IMR-90 (cell line): ENCODE measurements at regions not wholly inside any gene's neighbourhood (a gene's known extent, or its start where the extent isn't known, plus 50 kb on each side); places are given as distances from the start of the nearest gene placed in this dataset.

ENCODE experiments used
- ATAC-seq: fragments of 200-7000 bp; cut with Tn5 transposase; 2 replicates; pipeline ENCODE4 v1.9.1; 2020; ENCODE audit warnings: low read depth, mild to moderate bottlenecking, moderate library complexity
- BruUV-seq: library from RNA; stranded (reverse); fragments of 400-500 nt; replicated peaks from 2 replicates; lab custom pipeline; 2021; lab: Mats Ljungman, UMichigan
- CTCF ChIA-PET: fragments of 300-600 bp; formaldehyde crosslinking; extraction: SDS; loops from one replicate; lab custom pipeline; 2021; ENCODE audit warnings: antibody characterized with exemption; lab: Yijun Ruan, JAX
- POLR2A ChIA-PET: fragments of 300-600 bp; sonication (Branson Sonifier 250); formaldehyde crosslinking; loops from one replicate; lab custom pipeline; 2022; ENCODE audit warnings: antibody characterized with exemption; ENCODE audit not compliant: unreplicated experiment; lab: Charles Lee
- DNase-seq: peaks from one replicate; pipeline ENCODE4 v3.0.0; 2013
- H2AFZ ChIP-seq: replicated peaks from 2 replicates; pipeline ENCODE3; 2013; ENCODE audit warnings: low read length, mild to moderate bottlenecking; ENCODE audit not compliant: poor library complexity
- H2AK5ac ChIP-seq: 2 replicates; pipeline ENCODE4 v1.6.1; 2013; ENCODE audit warnings: low read depth, low read length, inconsistent platforms
- H2AK9ac ChIP-seq: replicated peaks from 2 replicates; pipeline ENCODE3; 2013; ENCODE audit warnings: mild to moderate bottlenecking, low read depth, low read length, moderate library complexity; ENCODE audit not compliant: poor library complexity
- H2BK120ac ChIP-seq: 2 replicates; pipeline ENCODE4 v1.6.1; 2013; ENCODE audit warnings: low read depth, low read length, inconsistent platforms
- H2BK15ac ChIP-seq: 3 replicates; pipeline ENCODE4 v1.6.1; 2013; ENCODE audit warnings: low read depth, low read length, inconsistent platforms
- H2BK20ac ChIP-seq: 2 replicates; pipeline ENCODE4 v1.6.1; 2013; ENCODE audit warnings: low read depth, mild to moderate bottlenecking, inconsistent platforms, low read length, moderate library complexity
- H2BK5ac ChIP-seq: 2 replicates; pipeline ENCODE4 v1.6.1; 2013; ENCODE audit warnings: mild to moderate bottlenecking, low read depth, low read length, inconsistent platforms; ENCODE audit not compliant: poor library complexity, severe bottlenecking
- H3K14ac ChIP-seq: replicated peaks from 2 replicates; pipeline ENCODE4 v1.6.1; 2013; ENCODE audit warnings: low read depth, low read length, inconsistent platforms
- H3K18ac ChIP-seq: 2 replicates; pipeline ENCODE4 v1.6.1; 2013; ENCODE audit warnings: low read depth, low read length, control low read depth
- H3K23ac ChIP-seq: 2 replicates; pipeline ENCODE4 v1.6.1; 2013; ENCODE audit warnings: low read depth, low read length, inconsistent platforms
- H3K27ac ChIP-seq: 2 replicates; pipeline ENCODE4 v1.5.1; 2013; ENCODE audit warnings: mild to moderate bottlenecking, control low read depth, low read length; ENCODE audit not compliant: insufficient read depth
- H3K27me3 ChIP-seq: 2 replicates; pipeline ENCODE4 v1.6.1; 2013; ENCODE audit warnings: low read length; ENCODE audit not compliant: control insufficient read depth, insufficient read depth
- H3K36me3 ChIP-seq: 2 replicates; pipeline ENCODE4 v1.6.1; 2013; ENCODE audit warnings: low read length, mixed read lengths; ENCODE audit not compliant: control insufficient read depth, insufficient read depth
- H3K4ac ChIP-seq: 2 replicates; pipeline ENCODE4 v1.6.1; 2013; ENCODE audit warnings: low read depth, low read length, inconsistent platforms
- H3K4me1 ChIP-seq: 2 replicates; pipeline ENCODE4 v1.6.1; 2013; ENCODE audit warnings: low read length, mixed read lengths; ENCODE audit not compliant: control insufficient read depth, insufficient read depth
- H3K4me2 ChIP-seq: 2 replicates; pipeline ENCODE4 v1.6.1; 2013; ENCODE audit warnings: low read depth, mild to moderate bottlenecking, control low read depth, low read length, moderate library complexity
- H3K4me3 ChIP-seq: 2 replicates; pipeline ENCODE4 v1.5.1; 2013; ENCODE audit warnings: low read depth, mild to moderate bottlenecking, control low read depth, low read length, moderate library complexity; ENCODE audit not compliant: insufficient read depth
- H3K56ac ChIP-seq: 2 replicates; pipeline ENCODE4 v1.6.1; 2013; ENCODE audit warnings: low read length, inconsistent platforms; ENCODE audit not compliant: insufficient read depth; ENCODE audit errors: extremely low read depth
- H3K79me1 ChIP-seq, 2 experiments: 2 replicates each; pipeline ENCODE4 v1.6.1; 2013; ENCODE audit warnings: low read length in 2 of 2, inconsistent platforms in 1 of 2, low read depth in 1 of 2
- H3K9ac ChIP-seq: 2 replicates; pipeline ENCODE4 v1.6.1; 2013; ENCODE audit warnings: low read depth, low read length, control low read depth
- H3K9me1 ChIP-seq: 2 replicates; pipeline ENCODE4 v1.6.1; 2013; ENCODE audit warnings: low read length, inconsistent platforms; ENCODE audit not compliant: insufficient read depth
- H3K9me3 ChIP-seq: 2 replicates; pipeline ENCODE4 v1.6.1; 2013; ENCODE audit warnings: low read length; ENCODE audit not compliant: control insufficient read depth, insufficient read depth
- H4K20me1 ChIP-seq: 2 replicates; pipeline ENCODE4 v1.6.1; 2013; ENCODE audit warnings: low read length, inconsistent platforms; ENCODE audit not compliant: insufficient read depth
- H4K5ac ChIP-seq: 2 replicates; pipeline ENCODE4 v1.6.1; 2013; ENCODE audit warnings: mild to moderate bottlenecking, low read depth, low read length, control low read depth
- H4K8ac ChIP-seq, 2 experiments: 2 replicates each; pipeline ENCODE4 v1.6.1; 2013; ENCODE audit warnings: low read depth in 2 of 2, low read length in 2 of 2, control low read depth in 1 of 2, inconsistent platforms in 1 of 2
- H4K91ac ChIP-seq: 2 replicates; pipeline ENCODE4 v1.6.1; 2013; ENCODE audit warnings: low read depth, low read length, inconsistent platforms; ENCODE audit not compliant: insufficient read depth
- BHLHE40 ChIP-seq: fragments of 150-350 bp; IDR thresholded peaks from 2 replicates; pipeline ENCODE4 v1.6.1; 2016; ENCODE audit warnings: mild to moderate bottlenecking, low read depth, low read length
- CEBPB ChIP-seq: IDR thresholded peaks from 2 replicates; pipeline ENCODE4 v1.6.1; 2012; ENCODE audit warnings: low read depth, low read length, improper control_type of control experiment
- CHD1 ChIP-seq: IDR thresholded peaks from 2 replicates; pipeline ENCODE4 v1.6.1; 2012; ENCODE audit warnings: low read depth, low read length, improper control_type of control experiment
- ELK1 ChIP-seq: fragments of 150-350 bp; IDR thresholded peaks from 2 replicates; pipeline ENCODE4 v1.6.1; 2016; ENCODE audit warnings: low read depth, mild to moderate bottlenecking, low read length, moderate library complexity, borderline replicate concordance
- FOS ChIP-seq: fragments of 150-350 bp; IDR thresholded peaks from 2 replicates; pipeline ENCODE4 v1.6.1; 2016; ENCODE audit warnings: low read depth, low read length
- MAFK ChIP-seq: IDR thresholded peaks from 2 replicates; pipeline ENCODE4 v1.6.1; 2012; ENCODE audit warnings: low read depth, low read length, improper control_type of control experiment
- MAZ ChIP-seq: IDR thresholded peaks from 2 replicates; pipeline ENCODE4 v1.6.1; 2012; ENCODE audit warnings: low read depth, mild to moderate bottlenecking, low read length, improper control_type of control experiment, moderate library complexity, borderline replicate concordance
- MXI1 ChIP-seq: IDR thresholded peaks from 2 replicates; pipeline ENCODE4 v1.6.1; 2012; ENCODE audit warnings: low read depth, mild to moderate bottlenecking, low read length, moderate library complexity, borderline replicate concordance
- NFE2L2 ChIP-seq: fragments of 150-350 bp; IDR thresholded peaks from 2 replicates; pipeline ENCODE4 v1.6.1; 2016; ENCODE audit warnings: low read depth, mild to moderate bottlenecking, low read length
- POLR2A ChIP-seq: IDR thresholded peaks from 2 replicates; pipeline ENCODE4 v1.6.1; 2012; ENCODE audit warnings: mild to moderate bottlenecking, low read depth, low read length
- RAD21 ChIP-seq: IDR thresholded peaks from 2 replicates; pipeline ENCODE4 v1.6.1; 2012; ENCODE audit warnings: low read length, improper control_type of control experiment
- RCOR1 ChIP-seq: IDR thresholded peaks from 2 replicates; pipeline ENCODE4 v1.6.1; 2012; ENCODE audit warnings: mild to moderate bottlenecking, low read length, improper control_type of control experiment; ENCODE audit not compliant: insufficient replicate concordance
- RFX5 ChIP-seq: IDR thresholded peaks from 2 replicates; pipeline ENCODE4 v1.8.0; 2012; ENCODE audit warnings: low read depth, mild to moderate bottlenecking, low read length, moderate library complexity
- SMC3 ChIP-seq: fragments of 150-350 bp; IDR thresholded peaks from 2 replicates; pipeline ENCODE4 v1.6.1; 2016; ENCODE audit warnings: low read depth, mild to moderate bottlenecking, antibody characterized with exemption, low read length, moderate library complexity
- USF2 ChIP-seq: fragments of 150-350 bp; IDR thresholded peaks from 2 replicates; pipeline ENCODE4 v1.6.1; 2017; ENCODE audit warnings: mild to moderate bottlenecking, antibody characterized with exemption, low read length, low read depth
- WGBS, 2 experiments: methylation state at CpG; one replicate each; pipeline versions ENCODE4 v1.1.5 to v1.1.7; 2013; ENCODE audit warnings: missing lambda C conversion rate in 2 of 2; ENCODE audit not compliant: insufficient read length in 1 of 2; ENCODE audit errors: extremely low coverage in 2 of 2; 5-methylcytosine and 5-hydroxymethylcytosine counted together
- dilution Hi-C: fragments of 300-500 bp; cut with HindIII; formaldehyde crosslinking; loops from one replicate; pipeline ENCODE4 v1.14.3; 2018; ENCODE audit warnings: low sequenced_read_pairs; ENCODE audit not compliant: unreplicated experiment
- in situ Hi-C: fragments of 300-500 bp; cut with MboI; formaldehyde crosslinking; loops from 3 replicates; pipeline ENCODE4 v1.14.3; 2019; ENCODE audit warnings: low sequenced_read_pairs, inconsistent platforms, mixed read lengths
- intact Hi-C: fragments of 100-400 bp; cut with micrococcal nuclease; formaldehyde crosslinking; loops from 2 replicates; pipeline ENCODE4 v1.10.0; 2022
- TF ChIP-seq, protein P1 (sequence below): conservative IDR thresholded peaks from 2 replicates; pipeline ENCODE4 v1.5.1; 2012; ENCODE audit warnings: mild to moderate bottlenecking, low read depth, low read length, improper control_type of control experiment

DNA sequence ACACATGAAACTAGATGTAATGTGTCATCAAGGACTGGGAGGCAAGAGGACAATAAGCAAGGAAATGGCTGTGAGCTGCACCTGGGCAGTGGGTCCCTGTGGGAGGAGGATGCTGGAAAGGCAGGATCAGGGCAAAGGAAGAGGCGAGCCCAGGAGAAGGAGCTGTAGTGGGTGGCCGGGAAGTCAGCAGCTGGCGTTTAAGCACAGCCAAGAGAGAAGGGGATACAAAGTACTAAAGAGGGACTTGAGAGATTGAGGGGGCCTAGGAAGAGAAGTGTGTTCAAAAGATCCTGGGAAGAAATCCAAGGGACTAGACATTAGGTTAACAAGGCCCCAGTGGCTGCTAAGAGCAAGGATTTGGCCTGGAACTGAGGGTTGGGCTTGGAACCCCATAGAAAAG, 188.5 kb upstream of the SLC24A5 start:
- no peak for ATAC-seq
- Histone ChIP-seq H2BK15ac (no peak overlapping the region), H3K79me1 (no peaks in the 10 kb centered on the region), H3K23ac (no peak overlapping the region), H4K8ac (no peak overlapping the region), H3K4me3 (no peak overlapping the region), H3K14ac (no peak overlapping the region), H3K27ac (no peak overlapping the region), H4K91ac (no peak overlapping the region), H3K27me3 (no peaks in the 10 kb centered on the region), H2BK5ac (no peak overlapping the region), H2AK9ac (no peak overlapping the region), H3K4ac (no peak overlapping the region), H3K36me3 (no peaks in the 10 kb centered on the region), H2AFZ (no peak overlapping the region), H3K9ac (no peak overlapping the region), H2BK120ac (no peak overlapping the region), H3K56ac (no peak overlapping the region), H2BK20ac (no peak overlapping the region), H3K9me3 (no peaks in the 10 kb centered on the region), H4K5ac (no peak overlapping the region), H4K20me1 (no peaks in the 10 kb centered on the region), H3K4me2 (no peak overlapping the region), H3K4me1 (no peaks in the 10 kb centered on the region), H3K18ac (no peak overlapping the region), H2AK5ac (no peak overlapping the region), H3K9me1 (no peaks in the 10 kb centered on the region)
- WGBS, 2 experiments, result no CpG with 5 or more reads among the region's 3 CpGs
- dilution Hi-C loops (no loop called here), in situ Hi-C loops (no loop called here), intact Hi-C loops (no loop called here)
- no peak for DNase-seq
- BruUV-seq, result no TSS peak
- ChIA-PET CTCF (no interaction called here), POLR2A (no interaction called here)
- TF ChIP-seq RAD21 (no peak), SMC3 (no peak), CEBPB (no peak), MAZ (no peak), RFX5 (no peak), MXI1 (no peak), POLR2A (no peak), FOS (no peak), RCOR1 (no peak), MAFK (no peak), ELK1 (no peak), CHD1 (no peak), BHLHE40 (no peak), NFE2L2 (no peak), USF2 (no peak)
- TF ChIP-seq, protein P1, sequence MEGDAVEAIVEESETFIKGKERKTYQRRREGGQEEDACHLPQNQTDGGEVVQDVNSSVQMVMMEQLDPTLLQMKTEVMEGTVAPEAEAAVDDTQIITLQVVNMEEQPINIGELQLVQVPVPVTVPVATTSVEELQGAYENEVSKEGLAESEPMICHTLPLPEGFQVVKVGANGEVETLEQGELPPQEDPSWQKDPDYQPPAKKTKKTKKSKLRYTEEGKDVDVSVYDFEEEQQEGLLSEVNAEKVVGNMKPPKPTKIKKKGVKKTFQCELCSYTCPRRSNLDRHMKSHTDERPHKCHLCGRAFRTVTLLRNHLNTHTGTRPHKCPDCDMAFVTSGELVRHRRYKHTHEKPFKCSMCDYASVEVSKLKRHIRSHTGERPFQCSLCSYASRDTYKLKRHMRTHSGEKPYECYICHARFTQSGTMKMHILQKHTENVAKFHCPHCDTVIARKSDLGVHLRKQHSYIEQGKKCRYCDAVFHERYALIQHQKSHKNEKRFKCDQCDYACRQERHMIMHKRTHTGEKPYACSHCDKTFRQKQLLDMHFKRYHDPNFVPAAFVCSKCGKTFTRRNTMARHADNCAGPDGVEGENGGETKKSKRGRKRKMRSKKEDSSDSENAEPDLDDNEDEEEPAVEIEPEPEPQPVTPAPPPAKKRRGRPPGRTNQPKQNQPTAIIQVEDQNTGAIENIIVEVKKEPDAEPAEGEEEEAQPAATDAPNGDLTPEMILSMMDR, result no peak
